Keratinocyte (primary cell): ENCODE measurements at regions not wholly inside any gene's neighbourhood (a gene's known extent, or its start where the extent isn't known, plus 50 kb on each side); places are given as distances from the start of the nearest gene placed in this dataset.

Experiments
- DNase-seq: peaks from one replicate; pipeline ENCODE4 v3.0.0-alpha.2; 2011; ENCODE audit warnings: low read depth, missing footprints, low spot score
- FAIRE-seq: peaks from 2 replicates; lab custom pipeline; 2011; peaks lifted over from hg19 to GRCh38; lab: Jason Lieb, UNC
- H2AFZ ChIP-seq: 2 replicates; pipeline ENCODE4 v1.6.0; 2012; ENCODE audit warnings: low read length, control low read depth, inconsistent platforms; ENCODE audit not compliant: control insufficient read depth
- H3K27ac ChIP-seq: 2 replicates; pipeline ENCODE4 v1.5.1; 2011; ENCODE audit warnings: low read length; ENCODE audit not compliant: control insufficient read depth, insufficient read depth
- H3K27me3 ChIP-seq: 3 replicates; pipeline ENCODE4 v1.6.0; 2011; ENCODE audit warnings: low read length; ENCODE audit not compliant: control insufficient read depth, insufficient read depth; ENCODE audit errors: extremely low read depth
- H3K36me3 ChIP-seq, 2 experiments: 2 replicates in 1 of 2; 3 replicates in 1 of 2; pipeline ENCODE4 v1.5.1; 2011; ENCODE audit warnings: low read length in 2 of 2, mild to moderate bottlenecking in 1 of 2; ENCODE audit not compliant: control insufficient read depth in 2 of 2, insufficient read depth in 2 of 2; ENCODE audit errors: extremely low read depth in 1 of 2
- H3K4me1 ChIP-seq: 3 replicates; pipeline ENCODE4 v1.5.1; 2011; ENCODE audit warnings: low read length; ENCODE audit not compliant: control insufficient read depth, insufficient read depth; ENCODE audit errors: extremely low read depth
- H3K4me2 ChIP-seq: 3 replicates; pipeline ENCODE4 v1.6.0; 2011; ENCODE audit warnings: low read depth, low read length; ENCODE audit not compliant: control insufficient read depth, insufficient read depth; ENCODE audit errors: extremely low read depth
- H3K4me3 ChIP-seq, 3 experiments: fragments of 200-600 bp in 1 of 3; sonication (generic) in 1 of 3; 2 replicates in 2 of 3; 3 replicates in 1 of 3; pipeline ENCODE4 v1.5.1; 2011 to 2016; ENCODE audit warnings: low read length in 3 of 3, mild to moderate bottlenecking in 3 of 3, control low read depth in 2 of 3, inconsistent platforms in 1 of 3, low read depth in 1 of 3, mixed read lengths in 1 of 3, mixed run types in 1 of 3, moderate library complexity in 1 of 3; ENCODE audit not compliant: control insufficient read depth in 2 of 3, insufficient read depth in 2 of 3; ENCODE audit errors: extremely low read depth in 1 of 3
- H3K79me2 ChIP-seq: 2 replicates; pipeline ENCODE4 v1.6.0; 2012; ENCODE audit warnings: low read length; ENCODE audit not compliant: control insufficient read depth, insufficient read depth
- H3K9ac ChIP-seq: 3 replicates; pipeline ENCODE4 v1.6.0; 2011; ENCODE audit warnings: low read length; ENCODE audit not compliant: control insufficient read depth, insufficient read depth; ENCODE audit errors: extremely low read depth
- H3K9me1 ChIP-seq: 3 replicates; pipeline ENCODE4 v1.6.0; 2011; ENCODE audit warnings: low read length; ENCODE audit not compliant: control insufficient read depth, insufficient read depth; ENCODE audit errors: extremely low read depth
- H3K9me3 ChIP-seq: 2 replicates; pipeline ENCODE4 v1.5.1; 2012; ENCODE audit warnings: low read depth, low read length; ENCODE audit not compliant: control insufficient read depth
- H4K20me1 ChIP-seq: 3 replicates; pipeline ENCODE4 v1.6.0; 2011; ENCODE audit warnings: low read length; ENCODE audit not compliant: control insufficient read depth, insufficient read depth; ENCODE audit errors: extremely low read depth
- EZH2 ChIP-seq: IDR thresholded peaks from one replicate; pipeline ENCODE4 v1.6.1; 2012; ENCODE audit warnings: inconsistent platforms, mild to moderate bottlenecking, low read length, moderate library complexity
- dilution Hi-C: fragments of 300-500 bp; cut with MboI; formaldehyde crosslinking; loops from one replicate; pipeline ENCODE4 v1.7.0; 2020; ENCODE audit warnings: low sequenced_read_pairs; ENCODE audit not compliant: extremely low pct_ligation_motif_present
- TF ChIP-seq, protein P1 (sequence below), 3 experiments: IDR thresholded peaks in 1 of 3; conservative IDR thresholded peaks in 1 of 3; optimal IDR thresholded peaks in 1 of 3; 2 replicates in 2 of 3; 3 replicates in 1 of 3; pipeline versions ENCODE3 to v1.5.1; 2011; ENCODE audit warnings: low read length in 3 of 3, mild to moderate bottlenecking in 3 of 3, moderate library complexity in 2 of 3, control low read depth in 1 of 3, inconsistent platforms in 1 of 3; ENCODE audit not compliant: insufficient read depth in 2 of 3; ENCODE audit errors: extremely low read depth in 1 of 3

GRCh38 chr2:15769235-15769634 is 171.1 kb upstream of the MYCN start:
- no peak overlapping the region for H3K4me2 ChIP-seq
- dilution Hi-C loops: no loop called here
- H3K4me3 ChIP-seq: no peak overlapping the region
- no peaks in the 10 kb centered on the region for H3K9me1 ChIP-seq
- no peaks in the 10 kb centered on the region for H4K20me1 ChIP-seq
- no peak overlapping the region for H3K27ac ChIP-seq
- no peaks in the 10 kb centered on the region for H3K27me3 ChIP-seq
- TF ChIP-seq, protein P1, sequence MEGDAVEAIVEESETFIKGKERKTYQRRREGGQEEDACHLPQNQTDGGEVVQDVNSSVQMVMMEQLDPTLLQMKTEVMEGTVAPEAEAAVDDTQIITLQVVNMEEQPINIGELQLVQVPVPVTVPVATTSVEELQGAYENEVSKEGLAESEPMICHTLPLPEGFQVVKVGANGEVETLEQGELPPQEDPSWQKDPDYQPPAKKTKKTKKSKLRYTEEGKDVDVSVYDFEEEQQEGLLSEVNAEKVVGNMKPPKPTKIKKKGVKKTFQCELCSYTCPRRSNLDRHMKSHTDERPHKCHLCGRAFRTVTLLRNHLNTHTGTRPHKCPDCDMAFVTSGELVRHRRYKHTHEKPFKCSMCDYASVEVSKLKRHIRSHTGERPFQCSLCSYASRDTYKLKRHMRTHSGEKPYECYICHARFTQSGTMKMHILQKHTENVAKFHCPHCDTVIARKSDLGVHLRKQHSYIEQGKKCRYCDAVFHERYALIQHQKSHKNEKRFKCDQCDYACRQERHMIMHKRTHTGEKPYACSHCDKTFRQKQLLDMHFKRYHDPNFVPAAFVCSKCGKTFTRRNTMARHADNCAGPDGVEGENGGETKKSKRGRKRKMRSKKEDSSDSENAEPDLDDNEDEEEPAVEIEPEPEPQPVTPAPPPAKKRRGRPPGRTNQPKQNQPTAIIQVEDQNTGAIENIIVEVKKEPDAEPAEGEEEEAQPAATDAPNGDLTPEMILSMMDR (optimal IDR thresholded peaks at IDR 0.05 in 1 of 3, IDR thresholded peaks at IDR 0.05 in 1 of 3, conservative IDR thresholded peaks at IDR 0.05 in 1 of 3; ENCODE audit: extremely low read depth in 1 of 3, insufficient read depth in 2 of 3, low read length in 3 of 3): no peak
- no peak for TF ChIP-seq EZH2
- no peak for FAIRE-seq
- H3K9me3 ChIP-seq: no peaks in the 10 kb centered on the region
- no peaks in the 10 kb centered on the region for H3K4me1 ChIP-seq
- H2AFZ ChIP-seq: no peak overlapping the region
- H3K36me3 ChIP-seq: no peaks in the 10 kb centered on the region
- H3K9ac ChIP-seq: no peak overlapping the region
- H3K79me2 ChIP-seq: no peaks in the 10 kb centered on the region
- DNase-seq: no peak

DNA sequence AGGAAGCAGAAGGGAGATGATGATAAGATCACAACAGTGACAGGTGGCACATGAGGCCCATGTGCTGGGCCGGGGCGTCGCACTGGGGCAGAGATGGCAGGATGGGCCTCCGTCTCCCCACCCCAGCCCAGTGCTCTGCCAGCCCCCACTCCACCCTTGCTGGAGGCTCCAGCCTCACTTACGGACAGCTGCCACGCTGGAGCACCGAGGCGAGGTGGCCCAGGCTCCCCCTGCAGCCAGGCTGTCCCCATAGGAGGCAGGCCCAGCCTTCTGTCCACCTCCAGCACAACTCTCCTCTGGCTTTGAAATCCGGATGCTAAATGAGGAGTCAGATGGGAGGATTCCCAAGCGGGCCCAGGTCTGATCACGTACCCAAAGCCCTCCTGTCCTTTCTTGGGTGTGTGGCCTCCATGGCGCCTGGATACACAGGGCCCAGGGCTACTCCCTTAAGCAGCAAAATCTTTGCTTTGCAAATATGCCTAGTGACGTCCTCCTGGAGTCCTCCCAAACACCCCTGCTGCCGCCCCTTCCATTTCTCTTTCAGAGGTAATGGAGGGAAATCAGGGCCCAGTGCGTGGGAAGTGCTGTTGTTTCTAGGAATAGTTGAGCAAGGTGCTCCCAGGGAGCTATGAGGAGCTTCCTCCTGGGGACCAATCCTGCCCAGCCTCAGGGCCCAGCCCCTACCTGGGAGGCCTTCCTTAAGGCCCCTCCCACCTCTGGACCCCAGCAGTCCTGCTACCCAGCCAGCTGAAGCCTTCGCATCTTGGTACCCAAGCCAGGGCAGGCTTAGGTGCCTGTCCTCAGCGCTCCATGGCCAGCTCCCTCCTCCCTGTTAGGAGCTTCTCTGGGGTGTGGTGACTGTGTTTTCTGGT is 170.4 kb upstream of the MYCN start:
- no peak overlapping the region for H3K4me3 ChIP-seq
- TF ChIP-seq, protein P1 (optimal IDR thresholded peaks at IDR 0.05 in 1 of 3, IDR thresholded peaks at IDR 0.05 in 1 of 3, conservative IDR thresholded peaks at IDR 0.05 in 1 of 3; ENCODE audit: extremely low read depth in 1 of 3, insufficient read depth in 2 of 3, low read length in 3 of 3): no peak
- no peak for TF ChIP-seq EZH2
- no peak overlapping the region for H2AFZ ChIP-seq
- no peaks in the 10 kb centered on the region for H3K36me3 ChIP-seq
- no peak overlapping the region for H3K4me2 ChIP-seq
- no peak for FAIRE-seq
- dilution Hi-C loops: no loop called here
- H3K27ac ChIP-seq: no peak overlapping the region
- H4K20me1 ChIP-seq: no peaks in the 10 kb centered on the region
- no peaks in the 10 kb centered on the region for H3K9me3 ChIP-seq
- no peak for DNase-seq
- no peaks in the 10 kb centered on the region for H3K9me1 ChIP-seq
- H3K27me3 ChIP-seq: no peaks in the 10 kb centered on the region
- H3K4me1 ChIP-seq: no peaks in the 10 kb centered on the region
- H3K9ac ChIP-seq: no peak overlapping the region
- no peaks in the 10 kb centered on the region for H3K79me2 ChIP-seq
